HG03432 (cell line): ENCODE measurements at regions not wholly inside any gene's neighbourhood (a gene's known extent, or its start where the extent isn't known, plus 50 kb on each side); places are given as distances from the start of the nearest gene placed in this dataset.

ENCODE experiments used
- ATAC-seq: cut with Tn5 transposase; IDR thresholded peaks from one replicate; pipeline ENCODE4 v1.9.1; 2021; ENCODE audit warnings: mild to moderate bottlenecking, moderate library complexity; ENCODE audit not compliant: unreplicated experiment

DNA sequence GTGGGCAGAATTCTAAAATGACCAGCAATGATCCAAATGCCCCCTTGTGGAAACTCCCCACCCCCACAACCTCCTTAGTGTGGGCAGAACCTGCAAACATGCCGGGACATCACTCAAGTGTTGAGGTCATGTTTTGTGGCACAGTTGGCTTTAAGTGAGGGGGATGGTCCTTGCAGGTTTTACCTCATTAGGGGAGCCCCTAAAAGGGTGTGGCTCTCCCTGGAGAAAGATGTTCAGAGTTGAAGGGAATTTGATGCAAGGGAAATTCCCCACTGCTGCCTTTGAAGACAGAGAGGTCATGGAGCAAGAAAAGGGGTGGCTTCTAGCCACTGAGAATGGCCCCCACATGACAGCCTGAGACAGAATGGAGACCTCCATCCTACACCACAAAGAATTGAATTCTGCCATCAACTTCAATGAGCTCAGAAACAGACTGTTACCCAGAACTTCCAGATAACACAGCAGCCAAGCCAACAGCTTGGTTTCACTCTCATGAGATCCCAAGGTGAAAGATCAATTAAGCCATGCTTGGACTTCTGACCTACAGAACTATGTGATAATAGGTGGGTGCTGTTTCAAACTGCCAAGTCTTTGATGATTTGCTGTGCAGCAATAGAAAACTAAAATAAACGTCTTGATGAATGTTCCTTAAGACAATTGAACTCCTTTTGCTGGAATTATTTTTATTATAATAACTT is 103.4 kb downstream of the MED10 start:
- ATAC-seq = peak; percentile 40

DNA sequence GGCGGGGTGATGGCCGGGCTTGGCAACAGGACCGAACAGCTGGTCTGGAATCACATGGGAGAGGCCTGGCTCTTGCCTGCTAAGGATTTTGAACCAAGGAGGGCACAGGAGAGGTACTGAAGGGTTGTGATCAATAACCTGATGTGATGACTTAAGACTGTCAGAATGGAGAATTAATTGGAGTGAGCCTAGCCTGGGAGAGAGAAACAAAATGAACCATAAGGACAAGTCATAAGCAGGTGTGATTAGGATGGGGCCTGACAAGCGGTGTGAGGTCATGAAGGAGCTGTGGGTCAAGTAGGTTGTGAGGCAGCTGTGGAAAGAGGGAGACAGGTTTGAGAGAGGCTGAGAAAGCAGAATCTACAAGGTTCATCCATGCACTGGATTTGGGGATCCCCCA is 104.6 kb downstream of the MED10 start:
- no peak for ATAC-seq

DNA sequence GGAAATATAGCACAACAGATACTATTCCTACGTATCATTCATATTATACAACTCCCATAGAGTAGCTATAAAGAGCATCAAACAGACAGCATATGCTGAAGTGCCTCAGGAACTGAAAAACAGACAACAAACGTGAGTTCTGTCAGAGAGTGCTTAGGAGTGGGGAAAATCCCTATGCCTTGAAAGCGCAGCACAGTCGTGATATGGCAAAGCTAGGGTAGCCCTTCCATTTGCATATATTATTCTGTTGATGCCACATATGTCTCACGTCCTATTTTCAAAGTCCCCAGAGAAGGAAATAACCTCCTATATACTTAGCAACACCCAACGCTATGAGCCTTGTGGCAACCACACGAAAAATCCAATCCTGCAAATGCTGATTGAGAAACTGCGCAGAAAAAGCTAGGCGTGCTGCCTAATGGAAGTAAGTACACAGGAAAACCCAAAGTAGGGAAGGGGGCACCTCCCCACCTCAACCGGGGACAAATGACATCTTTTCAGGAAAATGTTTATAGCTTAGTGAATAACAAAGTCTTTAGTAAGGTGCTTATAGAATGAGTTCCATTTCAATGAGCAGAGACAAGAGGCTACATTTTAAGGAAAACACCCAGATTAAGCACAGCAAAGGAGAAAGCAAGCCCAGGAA is 105.1 kb downstream of the MED10 start:
- ATAC-seq = peak; percentile 81

DNA sequence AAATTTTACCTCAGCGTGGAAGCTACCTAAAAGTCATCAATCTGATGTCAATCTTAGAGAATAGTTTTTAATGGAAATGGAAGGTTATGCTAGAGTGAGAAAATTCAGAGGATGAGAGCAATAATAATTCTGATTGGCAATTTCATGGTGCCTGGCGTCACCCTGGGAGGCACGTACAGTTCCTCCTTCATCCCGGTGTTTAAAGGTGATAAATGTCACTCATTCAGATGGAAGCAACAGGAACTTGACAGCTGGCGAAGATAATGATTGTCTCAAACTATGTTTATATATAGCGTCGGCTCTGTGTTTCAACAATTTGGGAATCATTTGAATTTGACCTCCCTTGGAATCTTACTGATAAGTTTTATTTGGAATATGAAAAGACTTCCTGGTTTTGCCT is 108.4 kb downstream of the MED10 start:
- ATAC-seq = no peak

DNA sequence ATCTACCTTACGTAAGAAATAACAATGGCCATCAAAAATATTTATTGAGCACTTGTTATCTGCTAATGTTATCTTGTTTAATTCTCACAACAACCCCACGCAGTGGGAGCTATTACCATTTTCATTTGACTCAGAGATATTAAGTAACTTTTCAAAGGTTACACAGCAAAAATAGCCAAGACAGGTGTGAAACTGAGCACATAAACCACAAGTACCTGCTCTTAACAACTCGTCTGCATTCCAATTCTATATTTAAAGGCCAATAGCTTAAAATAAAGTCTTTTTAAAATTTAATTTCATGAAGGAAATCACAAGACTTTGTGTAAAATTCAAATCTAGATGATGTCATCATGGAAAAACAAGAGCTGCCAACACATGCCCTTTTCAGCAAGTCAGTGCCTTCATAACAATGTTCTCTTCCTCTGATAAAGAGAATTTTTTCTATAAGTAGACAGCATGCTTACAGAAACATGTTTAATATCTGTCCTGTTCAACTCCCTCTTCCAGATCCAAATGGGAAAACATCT is 111.6 kb downstream of the MED10 start:
- ATAC-seq = no peak

DNA sequence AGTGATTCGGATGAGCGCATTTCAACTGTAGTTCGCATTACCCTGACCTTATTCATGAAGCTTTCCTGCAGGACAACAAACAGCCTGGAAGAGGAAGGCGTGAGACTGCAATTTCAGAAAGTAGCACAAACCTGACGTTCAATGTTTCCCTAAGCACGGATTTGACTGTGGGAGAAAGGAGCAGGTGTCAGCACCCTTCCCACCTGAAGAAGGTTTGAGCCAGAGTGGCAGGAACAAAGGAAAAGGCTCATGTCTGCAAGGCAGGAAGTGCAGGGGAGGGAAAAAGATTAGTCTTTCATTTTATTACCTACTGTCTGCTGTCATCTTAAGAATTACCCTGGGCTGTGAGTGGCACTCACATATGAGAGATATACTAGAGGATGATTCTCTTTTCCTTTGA is 114.0 kb downstream of the MED10 start:
- no peak for ATAC-seq

DNA sequence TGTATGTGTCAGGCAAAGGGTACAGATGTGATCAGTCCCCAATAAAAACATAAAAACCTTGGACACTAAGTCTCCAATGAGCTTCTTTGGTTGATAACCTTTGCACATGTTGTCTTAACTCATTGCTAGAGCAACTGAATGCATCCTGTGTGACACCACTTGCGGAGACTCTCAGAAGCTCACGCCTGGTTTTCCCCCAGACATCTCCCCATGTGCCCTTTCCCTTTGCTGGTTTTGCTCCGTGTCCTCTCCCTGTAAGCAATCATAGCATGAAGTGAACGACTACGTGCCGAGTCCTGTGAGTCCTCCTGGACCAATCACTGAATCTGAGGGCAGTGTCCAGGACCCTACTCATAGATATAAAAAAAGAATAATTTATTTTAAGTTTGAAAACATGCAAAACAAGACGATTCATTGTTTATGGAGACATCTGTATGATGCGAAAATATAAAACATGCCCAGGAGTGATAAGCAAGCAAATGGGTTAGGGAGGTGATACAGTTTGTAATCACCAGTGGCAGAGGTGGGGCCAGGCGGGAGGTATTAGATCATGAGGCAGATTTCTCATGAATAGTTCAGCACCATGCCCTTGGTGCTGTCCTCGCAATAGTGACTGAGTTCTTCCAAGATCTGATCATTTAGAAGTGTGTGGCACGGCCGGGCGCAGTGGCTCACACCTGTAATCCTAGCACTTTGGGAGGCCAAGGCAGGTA is 115.5 kb downstream of the MED10 start:
- ATAC-seq = no peak

DNA sequence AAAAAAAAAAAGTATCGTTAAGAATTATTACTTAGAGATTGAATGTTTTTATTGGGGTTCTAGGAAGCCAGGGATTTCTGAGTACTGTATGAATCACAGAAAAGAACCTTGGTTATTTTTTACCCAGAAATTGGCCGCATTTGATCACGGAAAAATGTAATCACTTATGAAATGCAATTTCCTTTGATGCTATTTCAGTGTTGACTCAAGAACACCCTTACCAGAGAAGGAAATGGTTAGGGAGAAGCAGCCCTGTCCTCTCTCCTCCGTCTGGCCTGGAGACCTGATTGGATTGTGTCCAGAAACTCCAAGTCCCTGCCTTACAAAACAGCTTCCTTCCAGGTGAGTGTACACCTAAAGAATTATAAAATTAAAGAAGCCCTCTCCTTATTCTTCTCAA is 116.7 kb downstream of the MED10 start:
- no peak for ATAC-seq

DNA sequence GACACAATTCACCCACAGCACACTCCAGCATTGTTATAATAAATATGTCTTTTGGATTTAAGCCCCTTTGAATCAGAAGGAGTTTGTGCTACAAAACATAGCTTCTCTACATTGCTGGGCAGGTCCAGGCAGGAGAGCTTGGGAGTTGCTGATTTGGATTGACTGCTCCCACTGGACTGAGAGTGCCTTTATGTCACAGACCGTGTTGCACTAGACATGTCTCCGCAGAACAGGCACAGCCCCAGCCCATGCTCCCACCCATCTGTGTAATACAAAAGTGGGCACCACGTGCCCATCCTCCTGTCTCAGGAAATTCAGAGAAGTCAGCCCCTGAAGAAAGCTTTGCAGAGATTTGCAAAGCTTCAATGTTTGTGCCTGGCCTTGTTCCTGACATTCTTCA is 117.1 kb downstream of the MED10 start:
- ATAC-seq = no peak

DNA sequence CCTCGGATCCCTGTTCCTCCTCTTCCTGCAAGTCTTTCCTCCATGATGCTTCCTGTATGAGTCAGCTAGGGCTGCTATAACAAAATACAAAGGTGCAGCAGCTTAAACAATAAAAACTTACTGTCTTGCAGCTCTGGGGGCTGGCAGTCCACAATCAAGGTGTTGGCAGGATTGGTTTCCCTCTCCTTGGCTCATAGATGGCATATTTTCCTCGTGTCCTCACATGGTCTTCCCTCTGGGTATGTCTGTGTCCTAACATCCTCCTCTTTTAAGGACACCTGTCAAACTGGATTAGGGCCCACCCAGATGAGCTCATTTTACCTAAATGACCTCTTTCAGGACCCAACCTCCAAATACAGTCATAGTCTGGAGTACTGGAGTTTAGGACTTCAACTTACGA is 117.5 kb downstream of the MED10 start:
- no peak for ATAC-seq

DNA sequence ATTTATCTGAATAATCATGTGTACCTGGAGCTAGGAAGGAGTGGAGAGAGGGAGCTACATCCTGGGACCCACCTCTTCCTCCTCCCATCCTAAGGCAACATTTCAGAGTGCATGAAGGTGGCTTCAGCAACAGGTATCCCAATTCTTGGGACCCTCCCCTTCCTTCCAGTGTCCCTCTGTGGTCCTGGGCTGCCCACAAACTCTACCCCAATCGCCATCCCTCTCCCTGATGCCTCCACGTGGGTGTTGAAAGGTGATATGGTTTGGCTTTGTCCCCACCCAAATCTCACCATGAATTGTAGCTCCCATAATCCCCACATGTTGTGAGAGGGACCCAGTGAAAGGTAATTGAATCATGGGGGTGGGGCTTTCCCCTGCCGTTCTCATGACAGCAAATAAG is 121.4 kb downstream of the MED10 start:
- no peak for ATAC-seq

DNA sequence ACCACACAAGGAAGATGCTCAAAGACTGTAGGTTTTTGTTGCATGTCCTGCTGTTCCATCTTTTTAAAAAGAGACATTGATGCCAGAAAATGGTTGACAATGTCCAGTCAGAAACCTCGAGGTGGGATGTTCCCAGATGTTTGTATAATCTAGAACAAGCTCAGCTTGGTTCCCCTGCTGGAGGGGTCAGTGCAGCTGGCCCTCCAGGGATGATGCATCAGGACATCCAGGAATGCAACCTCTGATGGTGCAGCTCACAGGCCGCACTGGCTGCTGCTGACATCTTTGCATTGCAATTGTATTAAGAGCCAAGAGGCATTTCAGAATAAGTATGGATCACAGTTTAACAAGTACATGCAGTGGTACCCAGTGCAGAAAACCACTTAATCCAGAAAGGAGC is 122.4 kb downstream of the MED10 start:
- ATAC-seq = no peak

DNA sequence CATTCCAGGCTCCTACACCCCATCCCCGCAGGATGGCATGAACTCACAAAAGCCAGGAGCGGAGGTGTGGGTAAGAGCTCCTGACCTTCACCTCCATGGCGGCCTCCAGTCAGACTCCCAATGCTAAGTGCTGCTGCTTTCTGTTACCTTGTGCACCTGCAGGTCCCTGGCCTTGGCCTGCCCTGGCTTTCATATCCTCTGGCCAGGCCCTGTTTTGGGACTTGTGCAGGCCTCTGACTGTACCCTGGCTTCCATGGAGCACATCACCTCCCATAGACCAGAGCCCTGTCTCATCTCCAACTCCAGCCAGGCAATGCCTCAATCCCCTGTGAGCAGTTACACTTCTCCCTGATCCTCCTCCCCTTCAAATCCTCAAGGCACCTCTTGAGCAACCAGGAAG is 124.5 kb downstream of the MED10 start:
- ATAC-seq = no peak

DNA sequence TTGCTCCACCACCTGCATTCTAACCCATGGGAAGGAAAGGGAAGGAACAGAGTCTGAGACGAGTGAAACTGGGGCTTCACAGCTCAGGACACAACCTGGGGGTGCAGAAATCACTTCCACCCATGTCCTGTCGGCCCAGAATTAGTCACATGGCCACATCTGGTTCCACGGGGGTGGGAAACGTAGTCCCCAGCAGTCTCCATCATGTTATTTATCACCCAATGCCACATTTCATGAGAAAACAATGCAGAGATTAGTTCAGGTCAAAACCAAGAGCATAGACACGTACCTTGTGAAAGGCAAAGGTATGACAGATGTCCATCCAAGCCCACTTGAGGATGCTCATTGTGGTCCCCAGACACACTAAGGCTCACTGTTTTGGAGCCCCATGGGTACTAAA is 125.1 kb downstream of the MED10 start:
- ATAC-seq = no peak

DNA sequence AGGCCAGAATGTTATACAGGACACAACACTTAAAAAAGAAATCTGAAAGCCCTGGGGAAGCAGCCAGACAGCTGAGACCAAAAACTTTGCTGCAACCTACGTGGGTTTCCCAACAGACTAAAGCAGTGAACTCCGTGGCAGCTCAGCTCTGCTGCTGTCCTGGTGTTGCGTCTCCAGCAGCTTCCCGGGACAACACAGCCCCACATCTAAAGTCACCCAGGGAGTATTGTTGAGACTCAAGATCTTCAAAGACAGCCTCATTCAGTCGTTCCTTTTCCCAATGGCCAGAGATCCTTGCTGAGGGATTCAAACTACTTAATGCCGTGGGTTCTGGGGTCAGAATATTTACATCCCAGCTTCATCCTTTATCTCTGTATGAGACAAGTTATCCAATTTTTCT is 125.8 kb downstream of the MED10 start:
- ATAC-seq = no peak

DNA sequence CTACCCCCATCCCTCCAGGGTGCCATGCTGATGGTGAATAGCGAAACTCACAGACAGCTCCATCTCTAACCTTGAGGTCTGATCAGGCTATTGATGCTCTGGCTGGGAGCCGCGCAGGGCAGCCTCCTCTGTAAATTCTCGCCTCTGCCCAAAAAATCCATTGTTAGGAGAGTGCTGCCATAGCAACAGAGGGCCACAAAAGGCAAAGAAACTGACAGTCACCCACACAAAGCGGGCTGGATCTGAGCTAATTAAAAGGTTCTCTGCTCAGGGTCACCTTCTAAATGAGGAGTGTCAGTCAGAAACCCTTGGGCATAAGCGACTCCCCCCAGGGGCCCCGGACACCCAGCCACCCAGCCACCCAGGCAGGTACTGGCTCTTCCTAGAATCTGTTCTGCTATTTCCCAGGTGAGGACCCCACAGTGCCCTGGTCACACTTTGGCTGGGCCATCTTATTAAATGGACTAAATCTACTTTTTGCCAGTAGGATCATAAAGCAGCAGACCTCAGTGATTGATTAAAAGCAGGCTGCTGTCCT is 126.7 kb downstream of the MED10 start:
- ATAC-seq = no peak

DNA sequence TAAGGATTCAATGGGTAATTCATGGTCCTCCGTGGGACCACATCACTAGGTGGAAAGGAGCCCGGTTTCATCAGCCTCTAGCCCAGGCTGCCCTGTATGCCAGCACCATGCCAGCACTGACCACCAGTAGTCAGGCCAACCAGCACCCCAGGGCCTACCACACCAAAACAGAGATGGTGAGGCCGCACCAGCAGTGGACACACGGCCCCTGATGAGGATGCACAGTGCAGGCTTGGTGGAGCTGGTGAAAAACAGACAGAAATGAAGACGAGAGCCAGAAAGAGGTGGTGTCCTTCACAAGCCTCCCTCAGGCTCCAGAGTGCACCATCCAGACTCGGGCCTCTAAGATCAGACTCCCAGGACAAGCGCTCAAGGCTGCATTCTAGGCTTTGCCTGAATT is 128.2 kb downstream of the MED10 start:
- ATAC-seq = no peak

DNA sequence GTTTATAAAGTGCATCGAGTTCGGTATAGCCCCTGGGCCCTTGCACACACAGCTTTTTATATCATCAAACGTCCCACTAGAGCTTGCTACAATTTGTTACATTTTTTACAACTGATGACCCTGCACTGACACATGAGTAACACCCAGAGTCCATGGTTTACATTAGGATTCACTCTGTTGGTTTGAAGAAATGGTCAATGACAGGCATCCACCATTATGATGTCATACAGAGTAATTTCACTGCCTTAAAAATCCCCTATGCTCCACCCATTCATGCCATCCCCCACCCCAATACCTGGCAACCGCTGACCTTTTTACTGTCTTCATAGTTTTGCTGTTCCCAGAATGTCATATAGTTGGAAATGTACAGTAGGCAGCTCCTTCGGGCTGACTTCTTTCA is 130.2 kb downstream of the MED10 start:
- ATAC-seq = no peak

DNA sequence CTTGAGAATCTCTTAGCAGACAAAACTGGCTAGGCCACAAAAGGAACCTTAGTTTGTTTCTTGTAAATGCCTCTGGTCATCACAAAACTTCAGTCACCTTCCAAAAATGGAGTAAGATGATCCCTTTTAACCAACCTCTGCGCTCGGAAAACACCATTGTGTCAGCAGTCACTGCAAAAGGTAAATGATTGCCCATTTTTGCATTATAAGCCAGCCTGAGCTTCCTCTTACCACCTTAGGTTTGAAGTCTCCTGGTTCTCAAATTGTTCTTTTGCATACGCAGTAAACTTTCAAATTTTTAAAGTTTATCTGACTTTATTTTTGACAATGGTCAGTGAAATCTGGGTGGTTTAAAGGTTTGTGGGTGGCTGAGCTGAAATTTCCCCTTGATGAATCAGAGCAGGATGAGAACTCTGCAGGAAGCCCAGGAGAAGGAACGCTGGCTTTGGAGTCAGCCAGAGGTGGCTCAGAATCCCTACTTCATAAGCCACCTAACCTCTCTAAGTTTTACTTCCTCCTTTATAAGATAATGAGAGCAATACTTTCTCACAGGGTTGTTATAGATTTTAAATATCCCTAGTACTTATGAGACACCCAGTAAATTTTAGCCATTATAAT is 131.4 kb downstream of the MED10 start:
- peak; percentile 80 for ATAC-seq

DNA sequence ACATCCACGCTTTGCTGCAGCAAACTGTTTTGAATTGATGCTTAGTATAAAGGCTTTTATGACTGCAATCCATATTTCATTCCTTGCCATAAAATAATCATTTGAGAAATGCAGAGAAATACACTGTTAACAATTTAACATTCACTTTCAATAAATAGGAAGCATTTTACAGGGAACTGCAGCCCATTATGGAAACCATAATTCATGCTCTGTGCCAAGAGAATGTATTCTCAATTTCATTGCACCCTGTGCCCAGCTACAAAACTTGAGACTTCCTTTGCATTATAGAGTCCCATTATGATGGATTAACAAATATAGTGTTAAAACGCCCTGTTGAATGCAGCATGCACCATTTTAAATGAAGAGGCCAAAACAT is 134.0 kb downstream of the MED10 start:
- ATAC-seq = no peak

DNA sequence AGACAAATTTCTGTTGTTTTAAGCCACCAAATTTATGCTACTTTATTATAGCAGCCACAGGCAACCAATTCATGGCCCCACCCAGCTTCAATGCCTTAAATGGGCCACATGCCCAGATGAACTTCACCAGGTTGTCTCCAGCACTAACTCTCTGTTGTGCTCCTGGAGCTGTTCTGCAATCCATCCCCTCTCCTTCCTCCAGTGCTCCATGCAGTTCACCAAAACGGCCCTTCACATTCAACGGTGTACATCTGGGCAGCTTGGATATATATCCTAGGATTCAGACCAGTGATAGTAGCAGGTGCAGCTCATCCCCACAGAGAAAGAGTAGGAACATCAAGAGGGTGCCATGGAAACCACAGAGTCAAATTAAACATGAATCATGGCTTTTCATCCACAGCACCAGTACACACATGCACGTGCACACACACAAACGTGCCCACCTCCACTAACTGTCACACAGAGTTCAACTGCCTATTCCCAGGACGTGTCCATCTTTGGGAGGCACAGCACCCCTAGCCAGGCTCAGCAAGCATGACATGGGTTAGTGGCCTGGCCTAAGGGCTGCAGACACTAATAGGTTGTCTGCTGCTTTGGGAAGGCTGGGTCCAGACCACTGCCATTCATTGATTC is 134.5 kb downstream of the MED10 start:
- no peak for ATAC-seq
